Neural cell (in vitro differentiated cells): ENCODE measurements at regions not wholly inside any gene's neighbourhood (a gene's known extent, or its start where the extent isn't known, plus 50 kb on each side); places are given as distances from the start of the nearest gene placed in this dataset.

Experiments used
- H2AFZ ChIP-seq: fragments of 200-600, 300-800 bp; sonication (generic), shearing (Covaris generic); 2 replicates; pipeline ENCODE4 v1.6.0; 2014; ENCODE audit warnings: low read depth, mild to moderate bottlenecking, antibody characterized with exemption, low read length, moderate library complexity
- H3F3A ChIP-seq: fragments of 200-600 bp; shearing (Covaris generic); 2 replicates; pipeline ENCODE4 v1.6.1; 2016; ENCODE audit warnings: mild to moderate bottlenecking, moderate library complexity, mixed read lengths, antibody characterized with exemption, low read length; ENCODE audit not compliant: insufficient read depth, poor library complexity, severe bottlenecking
- H3K27ac ChIP-seq: fragments of 200-600, 300-800 bp; sonication (generic), shearing (Covaris generic); 2 replicates; pipeline ENCODE4 v1.5.1; 2014; ENCODE audit warnings: mild to moderate bottlenecking, low read length, moderate library complexity
- H3K27me3 ChIP-seq: fragments of 300-800, 200-600 bp; sonication (generic), shearing (Covaris generic); 2 replicates; pipeline ENCODE4 v1.6.0; 2014; ENCODE audit warnings: mild to moderate bottlenecking, low read depth, low read length, moderate library complexity; ENCODE audit not compliant: insufficient read depth
- H3K36me3 ChIP-seq: fragments of 300-800, 200-600 bp; sonication (generic), shearing (Covaris generic); 2 replicates; pipeline ENCODE4 v1.5.1; 2014; ENCODE audit warnings: mild to moderate bottlenecking, antibody characterized with exemption, low read length, moderate library complexity; ENCODE audit not compliant: insufficient read depth
- H3K4me2 ChIP-seq: fragments of 300-800, 200-600 bp; sonication (generic), shearing (Covaris generic); 2 replicates; pipeline ENCODE4 v1.6.0; 2014; ENCODE audit warnings: mild to moderate bottlenecking, low read length
- H3K4me3 ChIP-seq: fragments of 300-800, 200-600 bp; sonication (generic), shearing (Covaris generic); 2 replicates; pipeline ENCODE4 v1.5.1; 2014; ENCODE audit warnings: mild to moderate bottlenecking, low read length, moderate library complexity
- H3K79me2 ChIP-seq: fragments of 200-600 bp; shearing (Covaris generic); replicated peaks from 2 replicates; pipeline ENCODE4 v1.6.0; 2014; ENCODE audit warnings: mild to moderate bottlenecking, low read length, moderate library complexity; ENCODE audit not compliant: insufficient read depth
- H3K9ac ChIP-seq: fragments of 300-800, 200-600 bp; sonication (generic), shearing (Covaris generic); 2 replicates; pipeline ENCODE4 v1.6.1; 2016; ENCODE audit warnings: mild to moderate bottlenecking, low read length, mixed read lengths
- H3K9me2 ChIP-seq: fragments of 200-600 bp; shearing (Covaris generic); 2 replicates; pipeline ENCODE4 v1.6.1; 2016; ENCODE audit warnings: mild to moderate bottlenecking, low read length, mixed read lengths; ENCODE audit not compliant: insufficient read depth
- H3K9me3 ChIP-seq: fragments of 200-600, 300-800 bp; sonication (generic), shearing (Covaris generic); 2 replicates; pipeline ENCODE4 v1.6.1; 2016; ENCODE audit warnings: mild to moderate bottlenecking, mixed run types, low read length, moderate library complexity, mixed read lengths
- H4K20me1 ChIP-seq: fragments of 200-600 bp; shearing (Covaris generic); 2 replicates; pipeline ENCODE4 v1.6.1; 2016; ENCODE audit warnings: mild to moderate bottlenecking, mixed run types; ENCODE audit not compliant: insufficient read depth
- EP300 ChIP-seq: fragments of 450-650 bp; conservative IDR thresholded peaks from 2 replicates; pipeline ENCODE4 v1.6.1; 2014; ENCODE audit warnings: antibody characterized with exemption, mild to moderate bottlenecking, moderate library complexity; ENCODE audit not compliant: poor library complexity, severe bottlenecking
- EZH2 ChIP-seq: fragments of 200-600, 300-800 bp; shearing (Covaris generic), sonication (generic); IDR thresholded peaks from 2 replicates; pipeline ENCODE4 v1.6.1; 2014; ENCODE audit warnings: antibody characterized with exemption, low read length, borderline replicate concordance, mild to moderate bottlenecking; ENCODE audit not compliant: insufficient read depth, poor library complexity, severe bottlenecking
- MXI1 ChIP-seq: fragments of 450-650 bp; conservative IDR thresholded peaks from 2 replicates; pipeline ENCODE4 v1.6.1; 2014; ENCODE audit warnings: antibody characterized with exemption, mild to moderate bottlenecking; ENCODE audit not compliant: poor library complexity, severe bottlenecking
- POLR2AphosphoS5 ChIP-seq: IDR thresholded peaks from 2 replicates; pipeline ENCODE4 v1.6.1; 2012
- RAD21 ChIP-seq: fragments of 450-650 bp; conservative IDR thresholded peaks from 2 replicates; pipeline ENCODE4 v1.6.1; 2014; ENCODE audit warnings: antibody characterized with exemption, mild to moderate bottlenecking, moderate library complexity
- REST ChIP-seq: IDR thresholded peaks from 2 replicates; pipeline ENCODE4 v1.6.1; 2012; ENCODE audit warnings: borderline replicate concordance
- SMC3 ChIP-seq: fragments of 450-650 bp; conservative IDR thresholded peaks from 2 replicates; pipeline ENCODE4 v1.6.1; 2014; ENCODE audit warnings: antibody characterized with exemption, mild to moderate bottlenecking, moderate library complexity; ENCODE audit not compliant: poor library complexity
- TAF1 ChIP-seq: IDR thresholded peaks from 2 replicates; pipeline ENCODE4 v1.6.1; 2012; ENCODE audit warnings: low read depth
- TF ChIP-seq, protein P1 (sequence below): fragments of 450-650 bp; IDR thresholded peaks from 2 replicates; pipeline ENCODE4 v1.5.1; 2014; ENCODE audit warnings: antibody characterized with exemption, mild to moderate bottlenecking, moderate library complexity; ENCODE audit not compliant: poor library complexity, severe bottlenecking

GRCh38 chr2:223235986-223236385 is 184.0 kb downstream of the KCNE4 start:
- H3K9me3 ChIP-seq: no peaks in the 10 kb centered on the region
- H3K36me3 ChIP-seq: no peaks in the 10 kb centered on the region
- H3K4me2 ChIP-seq: no peak overlapping the region
- H2AFZ ChIP-seq: no peak overlapping the region
- H3K79me2 ChIP-seq: no peaks in the 10 kb centered on the region
- H3F3A ChIP-seq: no peaks in the 10 kb centered on the region
- no peaks in the 10 kb centered on the region for H3K9me2 ChIP-seq
- no peak overlapping the region for H3K9ac ChIP-seq
- no peaks in the 10 kb centered on the region for H3K27me3 ChIP-seq
- H3K27ac ChIP-seq: no peak overlapping the region
- no peak for TF ChIP-seq EZH2
- TF ChIP-seq, protein P1, sequence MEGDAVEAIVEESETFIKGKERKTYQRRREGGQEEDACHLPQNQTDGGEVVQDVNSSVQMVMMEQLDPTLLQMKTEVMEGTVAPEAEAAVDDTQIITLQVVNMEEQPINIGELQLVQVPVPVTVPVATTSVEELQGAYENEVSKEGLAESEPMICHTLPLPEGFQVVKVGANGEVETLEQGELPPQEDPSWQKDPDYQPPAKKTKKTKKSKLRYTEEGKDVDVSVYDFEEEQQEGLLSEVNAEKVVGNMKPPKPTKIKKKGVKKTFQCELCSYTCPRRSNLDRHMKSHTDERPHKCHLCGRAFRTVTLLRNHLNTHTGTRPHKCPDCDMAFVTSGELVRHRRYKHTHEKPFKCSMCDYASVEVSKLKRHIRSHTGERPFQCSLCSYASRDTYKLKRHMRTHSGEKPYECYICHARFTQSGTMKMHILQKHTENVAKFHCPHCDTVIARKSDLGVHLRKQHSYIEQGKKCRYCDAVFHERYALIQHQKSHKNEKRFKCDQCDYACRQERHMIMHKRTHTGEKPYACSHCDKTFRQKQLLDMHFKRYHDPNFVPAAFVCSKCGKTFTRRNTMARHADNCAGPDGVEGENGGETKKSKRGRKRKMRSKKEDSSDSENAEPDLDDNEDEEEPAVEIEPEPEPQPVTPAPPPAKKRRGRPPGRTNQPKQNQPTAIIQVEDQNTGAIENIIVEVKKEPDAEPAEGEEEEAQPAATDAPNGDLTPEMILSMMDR: no peak
- TF ChIP-seq RAD21: no peak
- TF ChIP-seq EP300: no peak
- no peaks in the 10 kb centered on the region for H4K20me1 ChIP-seq
- H3K4me3 ChIP-seq: no peak overlapping the region

DNA sequence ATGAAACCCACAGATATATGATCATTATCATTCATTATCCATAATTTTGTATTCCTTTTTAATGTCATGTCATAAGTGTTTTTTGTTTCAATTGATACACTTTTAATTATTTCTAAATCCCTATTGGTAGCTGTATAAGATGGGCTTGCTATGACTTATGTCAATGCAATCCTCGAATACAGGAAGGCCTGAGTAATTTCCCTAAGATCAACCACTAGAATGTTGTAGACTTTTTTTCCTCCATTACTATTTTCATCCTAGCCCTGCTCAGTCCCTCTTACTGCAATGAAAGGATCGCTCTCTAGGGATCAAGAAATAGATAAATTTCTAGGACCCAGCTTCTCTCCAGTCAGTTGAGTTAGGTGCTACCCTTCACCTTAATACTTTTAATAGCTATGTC is 186.3 kb downstream of the KCNE4 start:
- no peak overlapping the region for H3K4me2 ChIP-seq
- no peaks in the 10 kb centered on the region for H3F3A ChIP-seq
- H3K79me2 ChIP-seq: no peaks in the 10 kb centered on the region
- H4K20me1 ChIP-seq: no peaks in the 10 kb centered on the region
- no peaks in the 10 kb centered on the region for H3K9me3 ChIP-seq
- no peaks in the 10 kb centered on the region for H3K27me3 ChIP-seq
- no peak overlapping the region for H3K9ac ChIP-seq
- no peaks in the 10 kb centered on the region for H3K9me2 ChIP-seq
- no peak overlapping the region for H3K4me3 ChIP-seq
- H2AFZ ChIP-seq: no peak overlapping the region
- no peak overlapping the region for H3K27ac ChIP-seq
- no peaks in the 10 kb centered on the region for H3K36me3 ChIP-seq
- no peak for TF ChIP-seq MXI1
- no peak for TF ChIP-seq SMC3
- no peak for TF ChIP-seq EZH2

DNA sequence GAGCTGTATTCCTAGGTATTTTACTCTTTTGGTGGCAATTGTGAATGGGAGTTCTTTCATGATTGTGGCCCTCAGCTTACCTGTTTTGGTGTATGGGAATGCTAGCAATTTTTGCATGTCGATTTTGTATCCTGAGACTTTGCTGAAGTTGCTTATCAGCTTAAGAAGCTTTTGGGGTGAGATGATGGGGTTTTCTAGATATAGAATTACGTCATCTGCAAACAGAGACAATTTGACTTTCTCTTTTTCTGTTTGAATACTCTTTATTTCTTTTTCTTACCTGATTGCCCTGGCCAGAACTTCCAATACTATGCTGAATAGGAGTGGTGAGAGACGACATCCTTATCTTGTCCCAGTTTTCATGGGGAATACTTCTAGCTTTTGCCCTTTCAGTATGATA is 191.2 kb downstream of the KCNE4 start:
- Histone ChIP-seq H3K79me2 (no peaks in the 10 kb centered on the region), H3K9me3 (no peaks in the 10 kb centered on the region)
- TF ChIP-seq RAD21: no peak
- no peak for TF ChIP-seq MXI1
- TF ChIP-seq TAF1: no peak
- TF ChIP-seq SMC3: no peak
- TF ChIP-seq REST: no peak
- TF ChIP-seq EP300: no peak
- no peak for TF ChIP-seq POLR2AphosphoS5
- TF ChIP-seq, protein P1: no peak
- no peak for TF ChIP-seq EZH2

More for the DNA sequence above, 191.2 kb downstream of the KCNE4 start:
- Histone ChIP-seq H2AFZ (no peak overlapping the region), H3K4me2 (no peak overlapping the region), H4K20me1 (no peaks in the 10 kb centered on the region), H3K4me3 (no peak overlapping the region), H3F3A (no peaks in the 10 kb centered on the region), H3K9me2 (no peaks in the 10 kb centered on the region), H3K27ac (no peak overlapping the region), H3K36me3 (no peaks in the 10 kb centered on the region), H3K9ac (no peak overlapping the region), H3K27me3 (no peaks in the 10 kb centered on the region)
